ENCODE measurements at regions not wholly inside any gene's neighbourhood (a gene's known extent, or its start where the extent isn't known, plus 50 kb on each side); places are given as distances from the start of the nearest gene placed in this dataset.

- no peak for DNase-seq (ENCODE audit: low read depth in 2 of 3, low spot score in 1 of 3)
Observed at GRCh38 chr4:12595489-12595888, 888.7 kb downstream of the RAB28 start.

- DNase-seq (ENCODE audit: low read depth in 2 of 3, low spot score in 1 of 3) = no peak
Observed at GRCh38 chr4:12588582-12588981, 895.6 kb downstream of the RAB28 start.

- DNase-seq (ENCODE audit: low read depth in 2 of 3, low spot score in 1 of 3) = no peak
Observed at GRCh38 chr4:12586242-12587006, 897.7 kb downstream of the RAB28 start.

GRCh38 chr4:12584116-12584875 lies 899.8 kb downstream of the RAB28 start:
- DNase-seq (ENCODE audit: low read depth in 2 of 3, low spot score in 1 of 3) = no peak

- no peak for DNase-seq (ENCODE audit: low read depth in 2 of 3, low spot score in 1 of 3)
Observed at GRCh38 chr4:12583275-12583674, 900.9 kb downstream of the RAB28 start.

GRCh38 chr4:12580787-12581186 lies 903.4 kb downstream of the RAB28 start:
- DNase-seq (ENCODE audit: low read depth in 2 of 3, low spot score in 1 of 3) = no peak

- DNase-seq (ENCODE audit: low read depth in 2 of 3, low spot score in 1 of 3) = no peak
Observed at GRCh38 chr4:12579172-12579571, 905.0 kb downstream of the RAB28 start.

- no peak for DNase-seq (ENCODE audit: low read depth in 2 of 3, low spot score in 1 of 3)
Observed at GRCh38 chr4:12576409-12576808, 907.7 kb downstream of the RAB28 start.

GRCh38 chr4:12573716-12574115 lies 910.4 kb downstream of the RAB28 start:
- DNase-seq (ENCODE audit: low read depth in 2 of 3, low spot score in 1 of 3) = no peak

- DNase-seq (ENCODE audit: low read depth in 2 of 3, low spot score in 1 of 3) = no peak
Observed at GRCh38 chr4:12562476-12563140, 921.5 kb downstream of the RAB28 start.

- DNase-seq (ENCODE audit: low read depth in 2 of 3, low spot score in 1 of 3) = no peak
Observed at GRCh38 chr4:12562021-12562420, 922.1 kb downstream of the RAB28 start.

- DNase-seq (ENCODE audit: low read depth in 2 of 3, low spot score in 1 of 3) = no peak
Observed at GRCh38 chr4:12555011-12555410, 929.1 kb downstream of the RAB28 start.

GRCh38 chr4:12548678-12549077 lies 935.5 kb downstream of the RAB28 start:
- no peak for DNase-seq (ENCODE audit: low read depth in 2 of 3, low spot score in 1 of 3)

GRCh38 chr4:12545812-12546211 lies 938.3 kb downstream of the RAB28 start:
- no peak for DNase-seq (ENCODE audit: low read depth in 2 of 3, low spot score in 1 of 3)

GRCh38 chr4:12538162-12538561 lies 946.0 kb downstream of the RAB28 start:
- no peak for DNase-seq (ENCODE audit: low read depth in 2 of 3, low spot score in 1 of 3)

- DNase-seq (ENCODE audit: low read depth in 2 of 3, low spot score in 1 of 3) = no peak
Observed at GRCh38 chr4:12534684-12535083, 949.5 kb downstream of the RAB28 start.

GRCh38 chr4:12519426-12519825 lies 964.7 kb downstream of the RAB28 start:
- no peak for DNase-seq (ENCODE audit: low read depth in 2 of 3, low spot score in 1 of 3)

- DNase-seq (ENCODE audit: low read depth in 2 of 3, low spot score in 1 of 3) = no peak
Observed at GRCh38 chr4:12507868-12508481, 976.2 kb downstream of the RAB28 start.

GRCh38 chr4:12500409-12500808 lies 983.7 kb downstream of the RAB28 start:
- DNase-seq (ENCODE audit: low read depth in 2 of 3, low spot score in 1 of 3) = no peak

- DNase-seq (ENCODE audit: low read depth in 2 of 3, low spot score in 1 of 3) = no peak
Observed at GRCh38 chr4:12499693-12500092, 984.4 kb downstream of the RAB28 start.

- DNase-seq (ENCODE audit: low read depth in 2 of 3, low spot score in 1 of 3) = no peak
Observed at GRCh38 chr4:12495211-12495610, 988.9 kb downstream of the RAB28 start.

Measured in stimulated activated CD4-positive, alpha-beta T cell treated with anti-CD3 and anti-CD28 coated beads, Interleukin-12 subunit alpha, Interleukin-12 subunit beta, amount 100 ng/mL, for 48 hours (primary cell).